Stomach (tissue), 4 donors: ENCODE measurements at regions not wholly inside any gene's neighbourhood (a gene's known extent, or its start where the extent isn't known, plus 50 kb on each side); places are given as distances from the start of the nearest gene placed in this dataset.

ENCODE experiments used
- EP300 ChIP-seq: sonication (generic); formaldehyde crosslinking; IDR thresholded peaks from one replicate; pipeline ENCODE4 v1.6.1; 2017; ENCODE audit warnings: antibody characterized with exemption
- POLR2A ChIP-seq, 4 donors: fragments of 450-650 bp; IDR thresholded peaks; one replicate each; pipeline ENCODE4 v1.6.1; 2016; ENCODE audit warnings: antibody characterized with exemption in 4 of 4, control low read depth in 2 of 4, mild to moderate bottlenecking in 1 of 4, moderate library complexity in 1 of 4
- POLR2AphosphoS5 ChIP-seq, 3 donors: sonication (generic); formaldehyde crosslinking; IDR thresholded peaks; one replicate each; pipeline ENCODE4 v1.6.1; 2016; ENCODE audit warnings: antibody characterized with exemption in 3 of 3
- TF ChIP-seq, protein P1 (sequence below), 7 experiments: fragments of 450-650 bp in 4 of 7; fragments of 200-600 bp in 3 of 7; sonication (generic) in 3 of 7; IDR thresholded peaks; one replicate each; pipeline ENCODE4 v1.5.1; 2016 to 2019; ENCODE audit warnings: antibody characterized with exemption in 7 of 7, control low read depth in 2 of 7, mild to moderate bottlenecking in 1 of 7

DNA sequence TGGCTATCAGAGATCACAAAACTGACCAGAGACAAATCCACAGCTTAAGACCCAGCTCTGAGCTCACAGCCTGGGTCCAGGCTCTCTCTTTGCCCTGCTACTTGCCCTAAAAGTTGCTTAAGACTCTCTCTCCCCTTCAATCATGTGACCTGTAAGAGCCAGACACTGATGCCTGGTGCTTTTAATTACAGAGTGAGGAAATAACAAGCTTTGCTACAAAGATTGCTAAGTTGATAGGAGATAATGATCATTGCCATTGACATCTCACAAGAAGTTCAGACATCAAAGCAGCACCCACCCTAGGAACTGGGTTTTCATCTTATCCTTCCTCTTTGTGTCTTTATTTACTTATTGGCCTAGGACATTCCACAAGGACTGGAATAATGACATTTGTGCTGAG is 125.9 kb upstream of the CD93 start:
- TF ChIP-seq, protein P1, sequence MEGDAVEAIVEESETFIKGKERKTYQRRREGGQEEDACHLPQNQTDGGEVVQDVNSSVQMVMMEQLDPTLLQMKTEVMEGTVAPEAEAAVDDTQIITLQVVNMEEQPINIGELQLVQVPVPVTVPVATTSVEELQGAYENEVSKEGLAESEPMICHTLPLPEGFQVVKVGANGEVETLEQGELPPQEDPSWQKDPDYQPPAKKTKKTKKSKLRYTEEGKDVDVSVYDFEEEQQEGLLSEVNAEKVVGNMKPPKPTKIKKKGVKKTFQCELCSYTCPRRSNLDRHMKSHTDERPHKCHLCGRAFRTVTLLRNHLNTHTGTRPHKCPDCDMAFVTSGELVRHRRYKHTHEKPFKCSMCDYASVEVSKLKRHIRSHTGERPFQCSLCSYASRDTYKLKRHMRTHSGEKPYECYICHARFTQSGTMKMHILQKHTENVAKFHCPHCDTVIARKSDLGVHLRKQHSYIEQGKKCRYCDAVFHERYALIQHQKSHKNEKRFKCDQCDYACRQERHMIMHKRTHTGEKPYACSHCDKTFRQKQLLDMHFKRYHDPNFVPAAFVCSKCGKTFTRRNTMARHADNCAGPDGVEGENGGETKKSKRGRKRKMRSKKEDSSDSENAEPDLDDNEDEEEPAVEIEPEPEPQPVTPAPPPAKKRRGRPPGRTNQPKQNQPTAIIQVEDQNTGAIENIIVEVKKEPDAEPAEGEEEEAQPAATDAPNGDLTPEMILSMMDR (IDR thresholded peaks at IDR 0.05), result no peak
- TF ChIP-seq POLR2A (IDR thresholded peaks at IDR 0.05), result no peak
- TF ChIP-seq EP300, result no peak
- TF ChIP-seq POLR2AphosphoS5 (IDR thresholded peaks at IDR 0.05), result no peak
